ENCODE measurements at regions not wholly inside any gene's neighbourhood (a gene's known extent, or its start where the extent isn't known, plus 50 kb on each side); places are given as distances from the start of the nearest gene placed in this dataset.

DNA sequence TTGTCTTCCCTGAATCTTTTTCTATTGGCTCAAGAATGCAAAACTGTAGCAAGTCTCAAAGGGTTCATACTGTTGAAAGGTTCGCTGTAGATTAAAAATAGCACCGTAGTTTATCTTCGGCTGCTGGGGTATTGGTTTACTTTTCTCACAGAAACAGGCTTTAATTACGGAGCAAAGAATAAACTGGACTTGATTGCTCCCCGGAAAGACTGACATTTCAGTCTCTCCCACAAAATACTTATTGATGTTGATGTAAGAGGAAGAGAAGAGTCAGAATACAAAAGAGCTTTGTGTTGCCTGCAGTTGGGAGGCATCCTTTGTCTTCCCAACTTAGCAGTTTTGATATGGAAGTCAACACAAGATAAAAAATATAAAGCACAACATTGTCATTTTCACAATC, 183.9 kb upstream of the DMAC1 start:
- DNase-seq (ENCODE audit: low read depth): no peak

DNA sequence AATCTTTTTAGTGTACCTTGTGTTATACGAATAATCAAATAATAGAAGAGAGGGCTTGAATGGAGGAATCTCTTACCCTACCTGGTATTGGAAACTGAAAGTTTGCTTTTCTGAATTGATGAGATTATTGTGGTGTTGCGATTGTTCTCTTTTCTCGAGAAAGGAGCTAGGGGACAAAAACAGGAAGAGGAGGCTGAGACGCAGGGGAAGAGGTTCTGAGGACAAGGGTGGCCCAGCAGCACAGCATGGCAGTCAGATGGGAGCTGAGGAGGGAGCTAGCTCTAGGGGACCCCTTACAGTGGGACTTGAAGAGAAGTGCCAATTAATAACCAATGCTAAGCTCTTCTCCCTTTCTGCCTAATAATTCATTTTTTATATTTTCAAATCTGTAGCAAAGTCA, 183.3 kb upstream of the DMAC1 start:
- DNase-seq (ENCODE audit: low read depth): no peak

DNA sequence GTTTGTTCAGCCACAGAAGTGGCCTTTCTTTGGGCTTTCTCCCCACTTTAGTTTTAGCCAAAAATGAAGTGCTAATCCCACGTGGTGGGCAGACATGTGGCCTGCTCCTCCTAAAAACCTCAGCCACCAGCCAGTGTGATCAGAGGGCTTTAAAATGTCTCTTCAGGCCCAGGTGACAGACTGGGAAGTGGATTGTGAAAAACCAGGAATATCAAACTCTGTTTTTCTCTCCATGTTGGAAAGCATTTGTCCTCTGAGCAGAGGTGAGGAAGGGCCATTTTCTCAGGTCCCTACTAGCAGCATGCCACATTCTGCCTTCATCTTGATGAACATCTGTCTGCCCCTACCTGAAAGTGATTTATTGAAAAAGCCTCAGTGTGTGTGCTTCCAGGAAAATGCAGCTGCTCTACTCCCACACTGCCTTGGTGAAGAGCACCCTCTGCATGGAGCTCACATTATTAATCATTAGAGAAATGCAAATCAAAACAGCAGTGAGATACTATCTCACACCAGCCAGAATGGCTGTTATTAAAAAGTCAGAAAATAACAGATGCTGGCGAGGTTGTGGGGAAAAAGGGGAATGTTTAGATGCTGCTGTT, 181.2 kb upstream of the DMAC1 start:
- DNase-seq (ENCODE audit: low read depth): no peak

DNA sequence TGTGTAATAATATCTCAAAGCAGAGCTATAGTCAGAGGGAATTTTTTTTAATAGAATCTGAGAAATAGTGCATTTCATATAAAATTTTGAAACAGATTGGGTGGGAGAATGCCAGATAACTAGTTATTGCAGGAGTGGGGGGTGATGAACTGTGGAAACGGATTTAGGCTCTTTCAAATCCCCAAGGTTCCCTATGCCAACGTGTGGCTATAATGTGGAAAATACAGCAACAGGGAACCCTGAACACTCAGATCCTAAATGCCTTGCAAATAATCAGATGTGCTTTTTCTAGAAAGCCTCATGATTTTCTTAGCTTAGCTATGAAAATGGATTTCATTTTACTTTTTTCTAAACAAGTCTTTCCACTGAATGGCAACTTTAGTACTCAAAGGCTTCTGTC, 180.5 kb upstream of the DMAC1 start:
- DNase-seq (ENCODE audit: low read depth): no peak

DNA sequence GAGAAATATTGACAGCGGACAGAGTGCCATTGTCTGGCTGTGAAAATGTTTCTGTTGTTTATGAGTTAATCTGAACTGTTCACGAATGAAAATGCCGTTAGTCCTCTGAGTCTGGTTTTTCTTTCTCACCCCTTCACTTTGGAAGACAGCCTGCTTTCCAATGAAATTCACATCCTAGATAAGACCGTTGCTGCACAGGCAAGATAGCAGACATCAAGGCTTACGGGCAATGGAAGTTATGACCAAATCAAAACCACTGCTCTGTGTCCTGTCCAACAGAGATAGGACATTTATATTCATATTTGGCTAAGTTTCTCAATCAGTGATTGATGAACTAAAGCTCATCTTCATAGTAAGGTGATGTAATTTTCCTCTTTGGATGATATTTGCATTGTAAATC, 180.0 kb upstream of the DMAC1 start:
- DNase-seq (ENCODE audit: low read depth): no peak

DNA sequence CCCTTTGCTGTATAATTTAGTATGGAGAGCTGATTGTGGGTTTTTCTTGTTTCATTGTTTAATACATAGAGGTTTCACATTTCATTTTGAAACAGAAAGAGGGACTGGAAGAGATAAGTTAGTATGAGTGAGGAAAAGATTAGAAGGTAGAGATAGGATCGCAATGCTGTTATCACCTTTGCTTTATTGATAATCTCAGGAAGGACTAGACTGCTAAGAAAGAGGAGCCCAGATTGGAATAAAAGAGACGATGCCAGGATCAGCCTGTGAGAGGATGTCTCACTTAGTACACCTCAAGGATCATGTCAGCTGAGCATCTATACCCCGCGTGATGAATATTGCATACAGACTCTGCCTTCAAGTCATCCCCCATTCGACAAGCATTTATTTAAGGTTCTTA, 178.0 kb upstream of the DMAC1 start:
- DNase-seq (ENCODE audit: low read depth): no peak

DNA sequence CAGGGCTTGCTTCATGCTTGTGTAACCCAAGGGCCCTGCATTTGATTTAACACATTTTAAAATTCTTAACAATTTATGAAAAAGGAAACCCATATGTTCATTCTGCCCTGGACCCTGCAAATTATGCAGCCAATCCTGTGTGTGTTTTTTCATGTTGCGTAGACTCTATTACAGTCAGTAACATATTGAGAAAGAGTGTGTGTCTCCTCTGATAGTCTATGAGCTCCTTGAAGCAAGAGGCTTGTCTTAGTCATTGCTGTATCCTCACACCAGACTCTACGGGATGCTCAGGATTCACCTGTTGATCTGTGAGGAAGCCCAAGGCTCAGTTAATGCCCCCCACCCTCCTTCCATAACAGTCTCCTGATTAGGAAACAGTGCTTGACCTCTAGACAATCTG, 177.3 kb upstream of the DMAC1 start:
- DNase-seq (ENCODE audit: low read depth): no peak

DNA sequence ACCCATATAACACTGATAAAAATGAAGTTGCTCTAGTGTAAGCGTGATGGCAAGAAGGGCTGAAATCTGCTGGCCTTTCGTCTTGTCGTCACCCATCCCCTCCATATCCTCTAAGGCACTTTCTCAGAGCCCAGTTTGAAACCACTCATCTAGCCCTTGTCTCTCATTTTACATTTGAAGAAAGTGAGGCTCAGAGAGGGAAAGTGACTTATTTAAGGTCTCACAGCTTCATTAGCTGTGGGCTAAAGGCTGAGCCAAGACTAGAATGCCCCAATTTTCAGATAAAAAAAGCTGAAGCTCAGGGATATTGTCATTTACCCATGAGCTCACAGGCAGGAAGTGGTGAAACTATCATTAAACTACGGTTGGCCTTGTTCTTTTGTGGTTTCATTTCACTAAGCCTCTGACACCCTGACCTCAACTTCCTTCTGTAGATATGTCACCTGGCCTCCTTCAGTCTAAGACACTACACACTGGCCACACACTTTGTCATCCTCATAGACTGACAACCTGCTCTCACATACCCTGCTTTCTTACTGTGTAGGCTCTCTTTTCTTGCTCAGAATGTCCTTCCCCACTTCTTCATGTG, 176.7 kb upstream of the DMAC1 start:
- no peak for DNase-seq (ENCODE audit: low read depth)

DNA sequence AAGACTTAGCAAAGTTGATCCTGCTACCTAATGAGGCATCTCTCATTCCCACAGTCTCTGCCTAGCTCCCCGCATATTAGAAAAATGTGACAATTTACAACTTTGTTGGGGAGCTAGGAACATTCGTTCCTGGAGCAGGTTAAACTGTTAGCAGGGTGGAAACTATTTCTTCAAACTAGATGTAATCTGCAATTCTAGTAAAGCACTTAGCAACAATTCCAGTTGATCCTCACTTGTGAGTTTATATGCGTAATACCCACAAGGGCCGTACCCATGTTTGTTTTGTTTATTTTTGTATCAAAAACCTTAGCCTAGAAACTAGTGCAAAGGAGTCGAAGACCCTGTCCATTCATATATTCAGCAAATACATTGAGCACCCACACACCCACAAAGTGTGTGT, 175.8 kb upstream of the DMAC1 start:
- DNase-seq (ENCODE audit: low read depth): no peak

DNA sequence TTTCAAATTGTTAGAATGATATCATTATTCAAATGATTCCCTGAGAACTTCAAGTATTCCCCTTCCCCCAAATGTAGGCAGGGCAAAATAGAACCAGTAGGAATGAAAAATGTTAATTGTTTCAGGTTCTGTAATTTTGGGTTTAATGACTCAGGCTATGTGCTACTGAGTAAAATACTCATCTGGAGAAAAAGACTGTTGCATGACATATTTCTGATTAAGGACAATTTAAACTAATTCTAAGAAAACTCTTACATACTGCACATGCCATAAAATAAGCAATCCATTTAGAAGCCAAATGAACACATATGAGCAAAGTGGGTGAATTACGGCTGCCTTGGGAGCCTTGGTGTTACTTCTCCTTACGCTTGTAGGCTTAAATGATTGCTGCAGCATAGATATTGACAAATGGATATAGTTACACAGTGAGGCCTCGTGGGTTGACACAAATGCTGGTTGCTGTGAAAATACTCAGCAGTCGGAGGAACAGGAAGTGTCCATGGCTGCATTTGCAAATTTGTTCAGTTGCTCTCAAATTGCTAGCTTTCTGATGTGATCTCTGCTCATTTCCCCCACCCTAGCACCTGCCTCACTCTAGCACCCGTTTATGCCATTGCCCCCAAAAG, 174.9 kb upstream of the DMAC1 start:
- DNase-seq (ENCODE audit: low read depth): no peak

DNA sequence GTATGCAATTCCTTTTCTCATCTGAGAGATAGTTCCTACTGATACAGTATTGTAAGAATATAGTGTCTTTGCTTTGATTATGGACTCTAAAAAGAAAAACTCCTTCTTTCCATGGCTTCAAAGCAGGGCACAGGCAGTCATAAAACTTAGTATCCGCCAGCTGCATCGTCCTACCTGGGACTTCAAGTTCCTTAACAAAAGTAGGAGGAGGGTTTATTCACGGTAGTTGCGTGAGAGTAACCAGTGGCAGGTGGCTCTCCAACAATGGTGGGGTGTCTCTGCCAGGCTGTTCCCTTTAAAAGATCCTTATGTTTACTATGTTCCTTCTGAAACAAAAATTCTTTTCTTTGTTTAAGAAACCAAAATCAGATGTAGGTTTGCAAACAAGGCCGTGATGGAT, 173.5 kb upstream of the DMAC1 start:
- no peak for DNase-seq (ENCODE audit: low read depth)

DNA sequence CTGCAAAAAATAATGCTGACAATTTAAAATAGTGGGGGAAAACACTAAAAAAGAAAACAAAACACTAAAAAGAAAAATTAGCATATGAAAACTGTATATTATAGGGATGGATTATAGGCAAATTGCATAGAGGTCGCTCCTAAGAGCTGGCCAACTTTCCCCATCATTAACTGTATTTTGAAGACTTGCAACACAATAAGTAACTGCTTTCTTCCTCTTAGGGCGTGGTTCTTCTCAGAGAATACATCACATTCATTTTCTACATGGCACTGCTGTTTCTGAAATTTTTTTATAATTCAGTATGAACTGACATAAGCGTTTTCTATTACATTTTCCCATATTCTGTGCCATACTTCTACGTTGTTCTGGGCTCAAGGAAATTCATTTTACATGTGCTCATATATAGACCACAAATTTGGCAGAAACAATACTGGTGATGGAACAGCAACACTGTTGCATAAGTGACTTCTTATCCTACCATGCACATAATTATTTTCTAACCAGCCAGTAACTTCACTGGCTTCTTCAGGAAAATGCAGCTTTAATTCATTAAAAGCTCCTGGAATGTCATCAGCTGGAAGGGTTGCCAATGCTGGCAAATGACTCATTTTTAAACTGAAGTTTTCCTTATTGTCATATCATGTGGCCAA, 171.2 kb upstream of the DMAC1 start:
- peak; percentile 50 for DNase-seq (ENCODE audit: low read depth)

DNA sequence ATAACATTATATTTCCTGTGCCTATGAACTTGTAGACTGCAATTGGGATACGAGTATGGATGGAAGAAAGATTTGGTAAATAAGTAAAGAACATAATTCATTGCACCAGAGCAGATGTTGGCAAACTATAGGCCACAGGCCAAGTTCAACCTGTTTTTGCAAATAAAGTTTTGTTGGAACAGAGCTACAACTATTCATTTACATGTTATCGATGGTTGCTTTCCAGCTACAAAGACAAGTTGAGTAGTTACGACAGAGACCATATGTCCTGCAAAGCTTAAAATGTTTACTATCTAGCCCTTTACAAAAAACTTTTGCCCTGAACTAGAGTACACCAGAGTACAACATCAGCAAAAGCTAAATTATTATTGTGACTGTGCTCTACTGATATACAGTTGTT, 169.1 kb upstream of the DMAC1 start:
- DNase-seq (ENCODE audit: low read depth): no peak

DNA sequence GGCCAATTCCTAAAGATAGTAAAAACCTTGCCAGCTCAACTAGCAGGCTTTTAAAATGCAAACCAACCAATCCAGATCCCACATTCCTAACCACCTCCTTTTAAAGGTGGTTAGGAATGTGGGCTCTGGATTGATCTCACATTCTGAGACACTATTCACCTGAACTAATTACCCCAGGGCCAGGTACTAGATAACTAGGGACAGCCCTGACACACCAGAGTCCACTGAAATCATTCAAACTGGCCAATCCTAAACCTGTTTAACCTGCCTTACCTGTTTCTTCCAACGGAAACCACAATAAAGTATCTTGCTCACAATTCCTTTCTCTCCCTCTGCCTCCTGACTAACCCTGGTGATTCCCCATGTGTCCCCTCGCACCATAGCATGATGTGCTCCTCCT, 168.3 kb upstream of the DMAC1 start:
- DNase-seq (ENCODE audit: low read depth): no peak

DNA sequence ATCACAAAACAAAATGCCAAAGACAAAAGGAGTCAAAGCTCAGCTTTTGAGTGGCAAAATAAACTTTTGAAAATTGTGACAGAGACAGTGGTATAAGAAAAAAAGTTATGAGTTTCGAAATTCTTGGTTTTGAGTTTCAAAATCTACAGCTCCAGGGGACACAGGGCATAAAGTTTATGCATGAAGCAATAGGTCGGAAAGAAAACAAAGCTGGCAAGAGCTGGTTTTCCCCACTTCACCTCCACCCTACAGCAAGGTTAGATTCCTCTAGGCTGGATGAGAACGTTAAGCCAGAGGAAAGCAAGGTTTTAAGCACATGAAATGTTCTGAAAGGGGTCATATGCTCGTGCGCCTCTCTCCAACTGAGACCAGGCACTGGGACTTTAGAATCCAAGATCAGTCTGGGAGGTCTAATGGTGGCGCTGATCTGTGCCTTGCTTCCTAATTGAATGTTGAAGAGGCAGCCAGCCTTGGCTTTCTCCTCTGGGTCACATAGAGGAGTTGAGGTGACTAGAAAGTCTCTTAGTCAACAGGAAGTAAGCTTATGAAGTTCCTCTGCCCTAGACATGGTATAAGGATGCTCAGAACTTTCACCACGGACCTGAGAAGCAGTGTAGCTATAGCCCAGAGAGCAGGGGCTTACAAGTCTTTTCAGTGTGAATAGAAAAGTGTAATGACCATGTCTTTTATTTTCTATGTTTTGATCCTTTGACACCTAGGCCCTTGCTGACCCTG, 167.7 kb upstream of the DMAC1 start:
- DNase-seq (ENCODE audit: low read depth): no peak

DNA sequence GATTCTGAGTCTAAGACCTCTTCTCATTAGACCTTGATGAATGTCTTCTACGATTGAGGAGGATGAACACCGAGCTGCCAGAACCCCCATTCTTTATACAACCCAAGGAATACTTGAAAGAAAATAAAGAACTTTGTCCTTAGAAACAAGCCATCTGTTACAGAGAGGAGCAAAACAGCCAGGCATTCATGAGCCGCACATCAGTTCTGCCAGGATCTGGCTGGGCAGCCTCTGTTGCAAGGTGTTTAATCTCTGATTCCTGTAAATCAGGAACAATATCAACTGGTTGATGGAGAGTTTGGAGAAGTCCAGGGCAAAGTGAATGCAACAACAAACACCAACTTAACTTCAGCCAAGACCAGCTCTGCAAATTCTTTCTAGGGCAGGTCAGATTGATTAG, 165.5 kb upstream of the DMAC1 start:
- DNase-seq (ENCODE audit: low read depth): no peak

DNA sequence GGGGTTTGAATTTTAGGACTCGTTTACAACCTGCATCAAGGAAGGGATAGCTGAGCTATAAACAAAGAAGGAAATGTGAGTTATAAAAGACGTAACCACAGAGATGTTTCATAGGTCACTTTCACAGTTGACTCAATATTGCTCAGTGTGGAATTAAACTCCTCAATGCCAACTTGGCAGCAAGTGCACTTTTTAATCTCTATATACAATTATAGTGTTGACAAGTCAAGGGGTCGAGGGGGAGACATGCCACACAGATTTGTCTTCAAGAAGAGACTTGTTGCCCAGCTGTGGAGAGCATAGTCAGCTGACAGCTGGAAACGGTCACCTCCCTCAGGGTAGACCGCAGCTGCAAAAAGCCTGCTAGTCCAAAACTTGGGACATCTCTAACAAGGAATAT, 163.4 kb upstream of the DMAC1 start:
- no peak for DNase-seq (ENCODE audit: low read depth)

DNA sequence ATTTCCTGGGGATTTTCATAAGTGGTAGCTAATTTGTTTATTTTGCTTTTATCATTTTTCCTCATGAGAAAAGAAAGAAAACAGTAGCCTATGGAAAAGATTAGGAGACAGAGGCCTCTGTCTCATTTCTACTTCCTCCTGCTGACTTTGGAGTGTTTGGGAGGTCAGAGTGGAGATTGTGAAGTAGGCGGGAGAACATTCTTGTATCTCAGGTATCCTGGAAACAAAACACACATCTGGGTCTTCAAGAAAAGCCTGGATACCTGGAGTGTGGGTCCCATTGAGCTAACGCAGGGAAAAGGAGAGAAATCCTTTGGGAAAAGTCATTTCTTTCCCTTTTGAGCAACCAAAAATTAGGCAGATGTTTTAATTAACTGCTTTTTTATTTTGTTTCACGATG, 161.5 kb upstream of the DMAC1 start:
- DNase-seq (ENCODE audit: low read depth): no peak

DNA sequence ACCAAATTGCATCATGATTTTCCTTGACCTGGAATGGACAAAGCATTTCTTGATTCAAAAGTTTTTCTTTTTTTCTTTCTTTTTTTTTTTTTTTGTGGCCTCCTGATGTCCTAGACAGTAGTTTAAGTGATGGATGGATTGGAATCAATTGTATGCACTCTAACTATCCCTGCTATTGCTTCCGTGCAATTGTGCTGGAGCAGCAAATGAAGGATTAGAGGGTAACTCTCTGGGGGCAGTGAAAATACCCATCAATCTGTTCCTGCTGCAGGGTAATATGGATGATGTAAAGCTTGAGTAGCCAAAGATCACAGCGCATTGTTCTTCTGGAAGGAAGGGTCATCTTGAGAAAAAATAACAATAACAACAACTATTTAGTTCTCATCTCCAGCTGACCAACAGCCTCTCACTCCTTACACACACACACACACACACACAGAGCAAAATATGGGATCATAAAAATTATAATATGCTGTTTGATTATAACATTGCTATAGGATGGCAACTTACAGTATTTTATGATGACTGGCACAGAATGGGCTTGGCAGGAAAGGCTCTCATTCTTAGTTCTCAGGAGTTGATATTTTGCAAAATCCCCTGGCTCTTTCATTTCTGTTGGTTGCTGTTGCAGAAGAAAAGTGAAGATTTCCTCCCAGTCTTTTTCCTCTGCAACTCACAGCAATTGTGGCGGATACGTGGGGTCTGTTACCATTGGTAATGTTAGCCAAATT, 160.9 kb upstream of the DMAC1 start:
- DNase-seq (ENCODE audit: low read depth): no peak

DNA sequence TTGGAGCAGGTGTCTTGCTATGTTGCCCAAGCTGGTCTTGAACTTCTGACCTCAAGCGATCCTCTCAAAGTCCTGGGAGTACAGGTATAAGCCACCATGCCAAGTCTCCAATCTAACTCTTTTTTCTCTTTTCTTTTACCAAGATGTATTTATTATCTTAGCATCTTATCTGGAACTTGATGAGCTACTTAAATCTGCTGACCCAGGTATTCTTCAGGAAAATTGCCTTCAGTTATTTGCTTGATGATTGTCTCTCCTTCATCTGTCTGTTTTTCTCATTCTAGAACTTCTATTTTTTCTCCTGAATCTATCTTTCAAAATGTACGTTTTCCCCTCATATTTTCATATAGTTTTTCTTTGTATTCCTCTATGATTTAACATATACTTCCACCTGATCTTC, 158.2 kb upstream of the DMAC1 start:
- DNase-seq (ENCODE audit: low read depth): no peak

DNA sequence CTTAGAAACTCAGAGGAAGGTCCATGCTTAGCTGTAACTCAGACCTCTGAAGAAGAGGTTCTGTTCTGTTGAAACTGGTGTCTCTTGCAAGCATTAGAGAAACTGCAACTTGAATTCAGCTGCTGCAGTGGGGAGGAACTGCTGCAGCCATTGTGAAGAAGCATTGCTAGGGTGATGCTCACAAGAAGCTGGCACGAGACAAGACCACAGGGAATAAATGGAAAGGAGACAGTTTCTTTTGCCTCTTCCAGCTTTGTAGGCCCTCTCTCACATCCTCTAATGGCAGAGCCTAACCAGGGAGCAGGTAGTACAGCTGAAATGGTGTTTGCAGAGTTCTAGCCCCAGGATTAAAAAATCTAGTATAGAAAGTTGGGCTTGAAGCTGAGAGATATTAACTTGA, 148.0 kb upstream of the DMAC1 start:
- no peak for DNase-seq (ENCODE audit: low read depth)

DNA sequence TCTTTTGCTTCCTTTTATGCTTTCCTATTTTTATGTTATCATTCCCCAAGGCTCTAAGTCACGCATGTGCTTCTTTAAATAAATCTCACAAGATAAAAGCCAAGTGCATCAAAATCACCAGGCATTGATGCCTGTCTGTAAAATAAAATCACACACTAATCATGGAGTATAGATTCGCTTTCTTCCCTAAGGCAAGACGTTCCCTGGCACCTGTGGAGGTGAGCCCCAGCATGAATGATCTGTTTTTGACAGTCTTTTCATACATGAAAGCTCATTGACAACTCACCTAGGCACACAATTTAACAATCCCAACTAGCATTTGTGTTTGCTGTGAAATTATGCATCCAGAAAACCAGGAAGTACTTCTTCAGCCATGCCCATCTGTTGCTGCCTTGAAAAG, 146.9 kb upstream of the DMAC1 start:
- DNase-seq (ENCODE audit: low read depth): no peak
